Activated naive CD4-positive, alpha-beta T cell treated with anti-CD3 and anti-CD28 coated beads, Interleukin-2, amount 50 U/mL, for 24 hours (primary cell): ENCODE measurements at regions not wholly inside any gene's neighbourhood (a gene's known extent, or its start where the extent isn't known, plus 50 kb on each side); places are given as distances from the start of the nearest gene placed in this dataset.
"Not testable (repeated sequence)": the region's sequence is repeated elsewhere in the genome, so short reads cannot be mapped to it uniquely, and the experiment has no call there.

Experiments used
- H3K27ac Mint-ChIP-seq: one replicate; pipeline ENCODE4 v1.8.0; 2021; ENCODE audit warnings: mild to moderate bottlenecking, mixed read lengths
- H3K27me3 Mint-ChIP-seq: one replicate; pipeline ENCODE4 v1.8.0; 2021; ENCODE audit warnings: mixed read lengths
- H3K36me3 Mint-ChIP-seq: one replicate; pipeline ENCODE4 v1.8.0; 2021; ENCODE audit warnings: mixed read lengths
- H3K4me1 Mint-ChIP-seq: one replicate; pipeline ENCODE4 v1.8.0; 2021; ENCODE audit warnings: mixed read lengths
- H3K4me3 Mint-ChIP-seq: one replicate; pipeline ENCODE4 v1.8.0; 2021; ENCODE audit warnings: mild to moderate bottlenecking, mixed read lengths
- H3K9me3 Mint-ChIP-seq: one replicate; pipeline ENCODE4 v1.8.0; 2021; ENCODE audit warnings: mixed read lengths

- H3K36me3 Mint-ChIP-seq = no peaks in the 10 kb centered on the region
- H3K4me3 Mint-ChIP-seq = no peak overlapping the region
- no peaks in the 10 kb centered on the region for H3K4me1 Mint-ChIP-seq
- no peaks in the 10 kb centered on the region for H3K9me3 Mint-ChIP-seq
- H3K27ac Mint-ChIP-seq = no peak overlapping the region
- peaks cover 5% of the 10 kb centered on the region for H3K27me3 Mint-ChIP-seq
Observed at GRCh38 chr12:40172879-40173278, 51.9 kb upstream of the LRRK2 start.

GRCh38 chr12:40171501-40171900, 53.3 kb upstream of the LRRK2 start:
- no peaks in the 10 kb centered on the region for H3K9me3 Mint-ChIP-seq
- no peaks in the 10 kb centered on the region for H3K36me3 Mint-ChIP-seq
- peaks cover 5% of the 10 kb centered on the region for H3K27me3 Mint-ChIP-seq
- no peaks in the 10 kb centered on the region for H3K4me1 Mint-ChIP-seq
- no peak overlapping the region for H3K27ac Mint-ChIP-seq
- no peak overlapping the region for H3K4me3 Mint-ChIP-seq

GRCh38 chr12:40171066-40171465, 53.7 kb upstream of the LRRK2 start:
- H3K27me3 Mint-ChIP-seq = peaks cover 5% of the 10 kb centered on the region
- no peaks in the 10 kb centered on the region for H3K4me1 Mint-ChIP-seq
- H3K27ac Mint-ChIP-seq = no peak overlapping the region
- no peaks in the 10 kb centered on the region for H3K36me3 Mint-ChIP-seq
- H3K4me3 Mint-ChIP-seq = no peak overlapping the region
- no peaks in the 10 kb centered on the region for H3K9me3 Mint-ChIP-seq

DNA sequence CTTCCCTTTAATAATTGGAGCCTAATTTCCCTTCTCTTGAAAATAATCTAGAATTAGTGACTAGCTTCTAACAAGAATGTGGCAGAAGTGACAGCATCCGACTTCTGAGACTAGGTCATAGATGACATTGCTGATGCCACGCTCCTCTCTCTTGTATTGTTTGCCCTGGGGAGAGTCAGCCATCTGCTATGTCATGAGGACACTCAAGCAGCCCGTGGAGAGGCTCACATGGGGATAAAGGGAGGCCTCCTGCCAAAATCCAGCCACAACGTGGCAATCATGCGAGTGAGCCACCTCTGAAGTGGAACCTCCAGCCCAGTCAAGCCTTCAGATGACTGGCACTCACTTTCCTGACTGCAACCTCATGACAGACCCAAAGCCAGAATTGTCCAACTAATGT, 54.2 kb upstream of the LRRK2 start:
- Mint-ChIP-seq H3K36me3 (no peaks in the 10 kb centered on the region), H3K27ac (peak overlapping the region; percentile 35), H3K9me3 (peaks cover 2% of the 10 kb centered on the region), H3K4me1 (no peaks in the 10 kb centered on the region), H3K27me3 (peaks cover 5% of the 10 kb centered on the region), H3K4me3 (no peak overlapping the region)

DNA sequence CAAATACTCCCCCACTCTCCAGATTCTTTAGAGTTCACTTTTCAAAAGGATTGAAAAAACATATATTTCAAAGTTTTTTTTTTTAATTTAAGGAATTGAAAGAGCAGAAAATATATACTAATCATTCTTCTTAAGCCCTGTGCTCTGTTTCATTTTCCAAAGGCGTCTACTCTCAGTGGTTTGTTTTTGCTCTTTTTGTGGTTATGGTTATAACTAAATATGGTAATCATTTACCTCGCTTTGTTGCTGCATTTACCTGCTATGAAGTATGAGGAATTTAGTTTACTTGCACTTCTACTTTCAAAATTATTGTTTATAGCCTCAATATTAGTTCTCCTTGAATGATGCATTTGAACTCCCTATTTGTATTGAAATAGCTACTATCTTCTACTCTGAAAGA, 55.9 kb upstream of the LRRK2 start:
- Mint-ChIP-seq H3K27me3 (peaks cover 5% of the 10 kb centered on the region), H3K4me1 (no peaks in the 10 kb centered on the region), H3K36me3 (no peaks in the 10 kb centered on the region), H3K27ac (no peak overlapping the region), H3K4me3 (no peak overlapping the region), H3K9me3 (peaks cover 10% of the 10 kb centered on the region)

GRCh38 chr12:40168419-40168818, 56.4 kb upstream of the LRRK2 start:
- H3K4me3 Mint-ChIP-seq, H3K27me3 Mint-ChIP-seq, H3K9me3 Mint-ChIP-seq, H3K36me3 Mint-ChIP-seq, H3K4me1 Mint-ChIP-seq, H3K27ac Mint-ChIP-seq: not testable (repeated sequence)

- Mint-ChIP-seq H3K27me3 (peaks cover 5% of the 10 kb centered on the region), H3K9me3 (peaks cover 10% of the 10 kb centered on the region), H3K4me3 (no peak overlapping the region), H3K27ac (no peak overlapping the region), H3K36me3 (no peaks in the 10 kb centered on the region), H3K4me1 (no peaks in the 10 kb centered on the region)
Observed at GRCh38 chr12:40168001-40168400, 56.8 kb upstream of the LRRK2 start.

DNA sequence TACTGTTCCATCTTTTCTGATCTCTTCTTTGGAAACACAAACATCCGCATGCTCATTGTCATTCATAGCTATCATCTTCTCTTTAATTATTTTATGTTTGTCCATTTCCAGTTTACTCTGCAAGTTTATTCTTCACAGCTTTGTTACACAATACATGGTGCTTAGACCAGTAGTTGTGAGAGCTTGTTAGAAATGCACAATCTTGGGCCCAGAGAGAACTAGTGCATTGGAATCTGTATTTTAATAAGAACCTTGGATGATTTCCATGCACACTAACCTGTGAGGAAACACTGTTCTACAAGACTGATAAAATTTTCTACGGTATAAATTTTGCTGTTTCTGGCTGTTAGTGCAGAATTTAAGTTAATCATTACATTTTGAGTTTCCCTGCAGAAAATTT, 59.3 kb upstream of the SLC2A13 start:
- peaks cover 15% of the 10 kb centered on the region for H3K9me3 Mint-ChIP-seq
- no peak overlapping the region for H3K4me3 Mint-ChIP-seq
- H3K4me1 Mint-ChIP-seq = no peaks in the 10 kb centered on the region
- no peak overlapping the region for H3K27ac Mint-ChIP-seq
- peaks cover 2% of the 10 kb centered on the region for H3K27me3 Mint-ChIP-seq
- no peaks in the 10 kb centered on the region for H3K36me3 Mint-ChIP-seq

GRCh38 chr12:40164034-40164433, 58.2 kb upstream of the SLC2A13 start:
- Mint-ChIP-seq H3K4me3 (no peak overlapping the region), H3K27me3 (peaks cover 1% of the 10 kb centered on the region), H3K9me3 (peaks cover 15% of the 10 kb centered on the region), H3K4me1 (no peaks in the 10 kb centered on the region), H3K27ac (no peak overlapping the region), H3K36me3 (no peaks in the 10 kb centered on the region)

DNA sequence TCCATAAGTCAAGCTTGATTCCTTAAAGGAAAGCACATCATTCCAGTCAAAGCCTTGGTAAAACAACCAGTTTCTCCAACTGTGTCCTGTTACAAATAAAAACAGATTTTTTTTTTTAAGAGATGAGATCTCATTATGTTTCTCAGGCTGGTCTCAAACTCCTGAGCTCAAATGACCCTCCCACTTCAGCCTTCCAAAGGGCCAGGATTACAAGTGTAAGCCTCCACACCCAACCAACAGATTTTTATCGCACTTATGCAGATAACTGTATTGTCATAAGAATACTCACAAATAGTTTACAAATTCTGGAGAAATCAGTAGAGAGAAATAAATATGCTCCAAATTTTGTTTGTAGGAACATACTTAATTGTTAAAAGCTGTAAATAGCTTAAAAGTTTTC, 56.2 kb upstream of the SLC2A13 start:
- Mint-ChIP-seq H3K36me3 (no peaks in the 10 kb centered on the region), H3K27ac (no peak overlapping the region), H3K4me3 (no peak overlapping the region), H3K27me3 (peaks cover 6% of the 10 kb centered on the region), H3K4me1 (no peaks in the 10 kb centered on the region), H3K9me3 (peaks cover 15% of the 10 kb centered on the region)

GRCh38 chr12:40158592-40159111, 52.8 kb upstream of the SLC2A13 start:
- no peak overlapping the region for H3K4me3 Mint-ChIP-seq
- no peaks in the 10 kb centered on the region for H3K4me1 Mint-ChIP-seq
- peaks cover 5% of the 10 kb centered on the region for H3K9me3 Mint-ChIP-seq
- no peaks in the 10 kb centered on the region for H3K36me3 Mint-ChIP-seq
- H3K27ac Mint-ChIP-seq = no peak overlapping the region
- peaks cover 9% of the 10 kb centered on the region for H3K27me3 Mint-ChIP-seq

GRCh38 chr12:40157336-40157735, 51.5 kb upstream of the SLC2A13 start:
- Mint-ChIP-seq H3K4me3 (no peak overlapping the region), H3K9me3 (peaks cover 2% of the 10 kb centered on the region), H3K36me3 (no peaks in the 10 kb centered on the region), H3K27me3 (peaks cover 10% of the 10 kb centered on the region), H3K4me1 (no peaks in the 10 kb centered on the region), H3K27ac (no peak overlapping the region)

DNA sequence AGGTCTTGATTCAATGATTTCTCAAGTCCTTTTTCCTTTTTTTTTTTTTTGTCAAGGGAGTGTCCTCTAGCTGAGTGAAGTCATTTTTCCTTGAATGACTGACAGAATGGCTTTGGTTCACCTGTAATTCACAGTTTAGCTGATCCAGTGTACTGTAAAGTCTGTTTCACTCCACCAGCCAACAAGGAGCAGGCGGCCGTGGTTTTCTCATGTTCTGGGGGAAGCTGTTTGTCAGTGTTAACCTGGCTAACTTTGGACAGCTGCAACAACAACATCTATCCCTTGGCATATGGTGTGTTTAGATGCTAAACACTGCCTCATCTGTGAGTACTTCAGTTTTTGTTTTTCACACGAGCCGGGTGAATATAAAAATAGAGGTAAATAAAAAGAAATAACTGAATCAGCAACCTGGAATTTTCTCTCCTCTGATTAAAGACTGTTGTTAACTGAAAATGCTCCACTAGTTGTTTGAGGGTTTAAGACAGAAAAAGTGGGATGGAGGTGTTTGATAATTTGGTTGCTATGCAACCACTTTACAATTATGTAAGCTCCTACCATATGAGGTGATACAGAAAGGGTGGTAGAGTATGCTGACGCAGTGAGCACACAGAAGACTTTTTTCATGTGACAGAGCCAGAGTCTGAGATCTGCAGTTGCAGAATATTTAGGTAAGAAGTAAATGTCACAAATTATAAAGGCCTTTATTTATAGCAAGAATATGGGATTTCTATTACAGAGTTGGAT, 50.3 kb upstream of the SLC2A13 start:
- Mint-ChIP-seq H3K27ac (no peak overlapping the region), H3K36me3 (no peaks in the 10 kb centered on the region), H3K27me3 (peaks cover 10% of the 10 kb centered on the region)

More for the DNA sequence above, 50.3 kb upstream of the SLC2A13 start:
- no peaks in the 10 kb centered on the region for H3K9me3 Mint-ChIP-seq
- no peaks in the 10 kb centered on the region for H3K4me1 Mint-ChIP-seq
- no peak overlapping the region for H3K4me3 Mint-ChIP-seq
